GM12892 (cell line): ENCODE measurements at regions not wholly inside any gene's neighbourhood (a gene's known extent, or its start where the extent isn't known, plus 50 kb on each side); places are given as distances from the start of the nearest gene placed in this dataset.

Source experiments
- POLR2A ChIP-seq: IDR thresholded peaks from 2 replicates; pipeline ENCODE4 v1.6.1; 2011; ENCODE audit warnings: low read depth, low read length, control low read depth
- TAF1 ChIP-seq: IDR thresholded peaks from 2 replicates; pipeline ENCODE4 v1.6.1; 2011; ENCODE audit warnings: low read depth, mild to moderate bottlenecking, control low read depth, low read length, borderline replicate concordance

GRCh38 chr13:73240193-73240592, 181.4 kb downstream of the KLF5 start:
- no peak for TF ChIP-seq POLR2A
- TF ChIP-seq TAF1 = no peak
